ENCODE measurements at regions not wholly inside any gene's neighbourhood (a gene's known extent, or its start where the extent isn't known, plus 50 kb on each side); places are given as distances from the start of the nearest gene placed in this dataset.

DNA sequence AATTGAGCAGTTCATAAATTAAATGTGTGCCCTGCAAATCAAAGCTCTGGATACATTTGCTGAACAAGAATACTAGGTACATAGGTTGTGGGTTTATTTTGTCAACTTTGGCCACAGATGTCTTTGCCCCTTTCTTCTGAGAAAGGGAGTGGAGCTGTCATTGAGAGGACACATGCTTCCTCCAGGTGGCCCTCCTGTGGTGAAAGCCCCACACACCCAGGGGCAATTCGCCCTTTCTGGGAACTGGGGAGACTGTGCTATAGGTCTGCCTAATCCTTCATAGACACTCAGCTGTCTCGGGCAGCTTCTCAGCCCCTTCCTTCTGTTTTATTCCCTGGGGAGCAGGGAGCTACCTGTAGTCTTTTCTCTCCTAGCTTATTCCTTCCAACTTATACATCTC, 605.7 kb upstream of the DPP6 start:
- no peak for DNase-seq (ENCODE audit: low spot score)

GRCh38 chr7:153447011-153447410, 605.2 kb upstream of the DPP6 start:
- no peak for DNase-seq (ENCODE audit: low spot score)

GRCh38 chr7:153452661-153453060, 599.5 kb upstream of the DPP6 start:
- no peak for DNase-seq (ENCODE audit: low spot score)

DNA sequence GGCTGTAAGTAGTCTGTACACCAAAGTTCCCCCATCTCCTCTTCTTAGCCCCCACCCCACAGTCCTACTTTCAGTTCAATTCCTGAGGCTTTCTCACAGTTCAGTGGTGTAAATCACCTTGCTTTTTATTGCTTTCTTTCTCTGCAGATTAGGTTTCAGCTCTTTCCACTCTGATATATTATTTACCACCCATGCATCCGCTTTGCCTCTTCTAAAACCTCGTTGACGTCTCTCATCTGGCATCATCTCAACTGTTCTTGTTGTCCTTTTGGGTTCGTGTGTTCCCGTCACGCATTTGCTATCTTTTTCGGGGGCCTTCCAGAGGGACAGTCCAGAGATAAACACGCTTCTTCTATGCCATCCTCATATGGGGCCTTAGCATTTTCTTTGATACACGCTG, 597.9 kb upstream of the DPP6 start:
- DNase-seq (ENCODE audit: low spot score) = no peak

GRCh38 chr7:153457746-153458145, 594.5 kb upstream of the DPP6 start:
- no peak for DNase-seq (ENCODE audit: low spot score)

DNA sequence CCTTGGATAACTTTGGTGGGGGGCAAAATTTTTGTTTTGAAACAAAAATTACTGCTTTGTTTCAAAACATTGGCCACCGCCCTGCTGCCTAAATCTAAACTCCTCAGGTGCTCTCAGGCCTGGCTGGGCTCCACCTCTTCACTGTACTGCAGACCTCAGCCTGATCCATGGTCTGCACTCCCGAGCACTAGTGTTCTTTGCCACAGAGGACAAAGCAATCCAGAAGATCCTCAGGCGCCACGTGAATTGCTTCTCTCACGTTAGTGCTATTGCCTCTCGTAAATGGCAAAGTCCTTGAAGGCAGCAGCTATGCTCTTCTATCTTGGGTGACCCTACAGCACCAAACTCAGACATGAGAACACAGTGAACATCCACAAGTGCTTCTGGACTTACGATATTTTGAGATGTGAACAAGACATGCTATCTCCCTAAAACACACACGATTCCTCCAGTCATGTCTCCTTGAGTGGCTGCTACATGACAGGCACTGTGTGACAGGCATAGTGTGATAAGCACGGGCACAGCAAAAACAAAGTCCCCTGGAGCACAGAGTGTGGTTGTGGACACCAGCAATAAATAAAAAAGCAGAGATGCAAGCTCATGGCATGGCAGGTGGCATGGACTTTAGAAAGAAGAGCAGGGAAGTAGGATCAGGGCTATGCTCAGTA, 582.1 kb upstream of the DPP6 start:
- no peak for DNase-seq (ENCODE audit: low spot score)

DNA sequence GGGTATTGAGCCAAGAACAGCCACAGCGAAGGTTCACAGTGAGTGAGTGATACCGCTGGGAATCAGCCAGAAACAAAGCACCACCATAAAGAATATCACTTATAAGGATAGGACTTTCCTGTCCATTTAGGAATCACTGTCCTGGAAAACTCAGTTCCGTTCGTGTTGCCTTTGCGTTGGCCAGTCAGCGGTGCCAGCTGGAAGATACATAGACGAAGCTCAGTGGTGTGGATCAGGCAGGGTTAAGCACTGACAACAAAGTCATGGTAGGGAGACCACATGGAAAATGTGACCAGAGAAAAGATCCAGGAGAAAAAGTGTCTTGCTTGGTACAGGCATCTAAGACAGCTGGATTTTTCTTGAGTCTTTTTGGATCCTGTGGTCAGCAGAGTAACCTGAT, 579.7 kb upstream of the DPP6 start:
- DNase-seq (ENCODE audit: low spot score) = no peak

GRCh38 chr7:153473185-153473584, 579.0 kb upstream of the DPP6 start:
- DNase-seq (ENCODE audit: low spot score) = no peak

- DNase-seq (ENCODE audit: low spot score) = no peak
These were observed 577.0 kb upstream of the DPP6 start for GRCh38 chr7:153475239-153475638.

- no peak for DNase-seq (ENCODE audit: low spot score)
These were observed 576.0 kb upstream of the DPP6 start for GRCh38 chr7:153476166-153476565.

GRCh38 chr7:153496257-153496656, 555.9 kb upstream of the DPP6 start:
- no peak for DNase-seq (ENCODE audit: low spot score)

DNA sequence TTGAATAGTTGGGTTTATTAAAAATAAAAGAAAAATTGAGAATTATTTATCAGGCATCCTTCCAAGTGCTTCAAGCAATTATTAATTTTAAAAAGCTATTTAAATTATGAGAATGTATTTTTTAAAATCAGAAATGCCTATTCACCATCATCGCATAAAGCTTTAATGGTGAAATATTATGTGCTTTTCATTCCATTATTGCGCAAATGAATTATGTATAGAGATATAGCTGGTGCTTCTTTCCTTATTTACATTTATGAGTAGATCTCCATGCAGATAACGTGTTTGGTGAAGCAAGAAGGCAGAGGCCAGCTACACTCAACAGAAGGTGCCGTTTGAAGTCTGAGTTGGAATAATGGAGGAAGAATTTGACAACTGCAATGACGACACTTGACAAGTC, 549.1 kb upstream of the DPP6 start:
- no peak for DNase-seq (ENCODE audit: low spot score)

GRCh38 chr7:153504288-153505075, 547.7 kb upstream of the DPP6 start:
- DNase-seq (ENCODE audit: low spot score) = no peak

- DNase-seq (ENCODE audit: low spot score) = no peak
These were observed 544.3 kb upstream of the DPP6 start for GRCh38 chr7:153507885-153508284.

GRCh38 chr7:153509768-153510167, 542.4 kb upstream of the DPP6 start:
- no peak for DNase-seq (ENCODE audit: low spot score)

DNA sequence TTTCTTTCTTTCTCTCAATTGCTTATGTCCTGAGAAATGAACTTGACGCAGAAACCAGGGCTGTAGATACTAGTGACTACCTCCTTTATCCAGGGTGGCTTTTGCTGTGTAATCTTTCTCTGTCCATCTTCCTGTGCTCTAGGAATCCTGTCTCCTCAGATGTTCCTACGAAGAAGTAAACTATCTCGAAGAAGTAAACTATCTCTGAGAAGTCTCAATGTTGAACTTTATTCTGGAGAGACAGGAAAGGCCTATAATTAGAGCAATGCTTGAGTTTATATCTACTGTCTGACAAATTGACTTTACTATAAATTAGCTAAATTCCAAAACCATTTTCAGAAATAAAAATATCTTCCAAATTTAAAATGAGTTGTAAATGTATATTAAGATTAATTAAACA, 541.5 kb upstream of the DPP6 start:
- no peak for DNase-seq (ENCODE audit: low spot score)

DNA sequence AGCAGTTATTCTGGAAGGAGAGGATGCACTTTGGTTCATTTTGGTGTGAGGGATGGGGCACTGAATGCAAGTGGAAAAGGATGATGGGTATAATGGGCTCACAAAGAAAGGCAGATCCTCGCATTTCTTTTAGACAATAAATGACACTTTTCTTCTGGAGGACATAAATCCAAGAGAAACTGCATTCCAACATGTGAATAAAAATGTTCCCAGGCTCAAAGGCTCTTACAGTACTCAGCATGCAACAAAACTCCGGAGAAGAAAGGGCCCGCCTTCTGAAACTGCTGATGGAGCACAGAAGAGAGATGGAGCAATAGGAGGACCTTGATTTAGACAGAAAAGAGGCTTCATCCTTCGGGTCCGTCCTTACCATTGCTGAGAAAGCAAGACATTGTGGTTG, 538.2 kb upstream of the DPP6 start:
- DNase-seq (ENCODE audit: low spot score) = no peak

GRCh38 chr7:153515359-153515758, 536.8 kb upstream of the DPP6 start:
- DNase-seq (ENCODE audit: low spot score) = no peak

- no peak for DNase-seq (ENCODE audit: low spot score)
These were observed 533.8 kb upstream of the DPP6 start for GRCh38 chr7:153518201-153518984.

DNA sequence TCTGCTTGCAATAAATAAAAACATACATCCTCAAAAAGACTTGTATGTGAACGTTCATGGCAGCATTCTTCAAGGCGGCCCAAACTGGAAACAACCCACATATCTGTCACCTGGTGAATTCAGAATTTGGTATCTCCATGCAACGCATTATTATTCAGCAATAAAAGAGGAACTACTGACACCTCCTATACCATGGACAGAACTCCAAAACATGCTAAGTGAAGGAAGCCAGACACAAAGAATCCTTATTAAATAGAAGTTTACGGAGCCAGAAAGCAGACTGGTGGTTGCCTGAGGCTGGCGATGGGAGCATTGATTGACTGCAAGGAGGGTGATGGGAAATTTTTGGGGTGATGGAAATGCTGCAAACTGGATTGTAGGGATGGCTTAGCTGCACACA, 530.8 kb upstream of the DPP6 start:
- no peak for DNase-seq (ENCODE audit: low spot score)

DNA sequence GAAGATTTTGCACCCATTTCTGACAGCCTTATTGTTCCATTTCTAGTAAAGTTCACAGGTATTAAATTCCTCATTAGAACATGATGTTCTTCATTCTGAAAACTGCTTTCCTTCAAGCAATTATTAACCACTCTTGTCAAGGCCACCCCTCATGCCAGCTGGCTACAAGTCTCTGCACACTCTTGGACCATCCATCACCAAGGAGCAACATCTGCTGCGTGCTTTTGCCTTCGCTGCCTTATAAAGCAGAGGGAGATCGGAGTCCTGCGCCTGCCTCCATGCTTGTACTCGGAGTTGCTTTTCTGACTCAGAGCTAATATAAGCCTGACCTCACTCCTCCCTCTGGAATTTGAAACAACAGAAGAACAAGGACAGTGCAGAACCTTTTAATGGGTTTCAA, 529.9 kb upstream of the DPP6 start:
- no peak for DNase-seq (ENCODE audit: low spot score)

DNA sequence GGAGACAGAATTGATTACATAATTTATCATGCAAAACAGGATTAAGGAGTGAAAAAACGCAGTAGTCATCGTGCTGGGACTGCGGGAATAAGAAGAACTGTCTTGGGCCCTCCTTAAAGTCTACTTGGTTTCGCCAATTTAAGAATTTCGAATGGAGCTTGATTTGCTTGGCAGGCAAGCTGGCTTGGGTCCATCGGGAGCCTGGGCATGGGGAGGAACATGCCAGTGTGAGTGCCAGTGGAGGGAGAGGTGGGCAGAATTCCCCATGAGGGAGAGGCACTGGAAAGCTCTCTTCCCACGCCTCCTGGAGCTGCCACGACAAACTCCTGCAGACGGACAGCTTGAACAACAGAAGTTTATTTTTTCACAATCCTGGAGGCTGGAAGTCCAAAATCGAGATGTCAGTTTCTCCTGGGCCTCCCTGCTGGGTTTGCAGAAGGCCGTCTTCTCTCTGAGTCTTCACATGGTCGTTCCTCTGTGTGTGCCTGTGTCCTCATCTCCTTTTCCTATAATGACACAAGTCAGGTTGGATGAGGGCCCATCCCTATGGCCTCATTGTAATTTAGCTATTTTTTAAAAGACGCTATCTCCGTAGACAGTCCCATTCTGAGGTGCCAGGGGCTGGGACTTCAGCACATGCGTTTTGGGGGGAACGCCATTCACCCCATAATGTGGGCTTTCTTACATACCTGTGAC, 528.7 kb upstream of the DPP6 start:
- no peak for DNase-seq (ENCODE audit: low spot score)

Data from kidney capillary endothelial cell (primary cell).